Ovary (tissue), 3 donors: ENCODE measurements at regions not wholly inside any gene's neighbourhood (a gene's known extent, or its start where the extent isn't known, plus 50 kb on each side); places are given as distances from the start of the nearest gene placed in this dataset.

Experiments
- POLR2A ChIP-seq: fragments of 450-650 bp; IDR thresholded peaks from one replicate; pipeline ENCODE4 v1.6.1; 2017; ENCODE audit warnings: antibody characterized with exemption, mild to moderate bottlenecking, moderate library complexity
- TF ChIP-seq, protein P1 (sequence below), 3 donors: fragments of 450-650 bp in 2 of 3; fragments of 200-600 bp in 1 of 3; IDR thresholded peaks; one replicate each; pipeline versions ENCODE4 v1.5.1 to v1.8.0; 2016 to 2022; ENCODE audit warnings: antibody characterized with exemption in 3 of 3, mild to moderate bottlenecking in 1 of 3
- donor health status: DM: no; HTN: no; CAD: no.

GRCh38 chr17:31609996-31610910 lies 218.8 kb downstream of the RAB11FIP4 start:
- no peak for TF ChIP-seq POLR2A
- TF ChIP-seq, protein P1, sequence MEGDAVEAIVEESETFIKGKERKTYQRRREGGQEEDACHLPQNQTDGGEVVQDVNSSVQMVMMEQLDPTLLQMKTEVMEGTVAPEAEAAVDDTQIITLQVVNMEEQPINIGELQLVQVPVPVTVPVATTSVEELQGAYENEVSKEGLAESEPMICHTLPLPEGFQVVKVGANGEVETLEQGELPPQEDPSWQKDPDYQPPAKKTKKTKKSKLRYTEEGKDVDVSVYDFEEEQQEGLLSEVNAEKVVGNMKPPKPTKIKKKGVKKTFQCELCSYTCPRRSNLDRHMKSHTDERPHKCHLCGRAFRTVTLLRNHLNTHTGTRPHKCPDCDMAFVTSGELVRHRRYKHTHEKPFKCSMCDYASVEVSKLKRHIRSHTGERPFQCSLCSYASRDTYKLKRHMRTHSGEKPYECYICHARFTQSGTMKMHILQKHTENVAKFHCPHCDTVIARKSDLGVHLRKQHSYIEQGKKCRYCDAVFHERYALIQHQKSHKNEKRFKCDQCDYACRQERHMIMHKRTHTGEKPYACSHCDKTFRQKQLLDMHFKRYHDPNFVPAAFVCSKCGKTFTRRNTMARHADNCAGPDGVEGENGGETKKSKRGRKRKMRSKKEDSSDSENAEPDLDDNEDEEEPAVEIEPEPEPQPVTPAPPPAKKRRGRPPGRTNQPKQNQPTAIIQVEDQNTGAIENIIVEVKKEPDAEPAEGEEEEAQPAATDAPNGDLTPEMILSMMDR (IDR thresholded peaks at IDR 0.05), result no peak
